Tibial artery (tissue), 4 donors: ENCODE measurements at regions not wholly inside any gene's neighbourhood (a gene's known extent, or its start where the extent isn't known, plus 50 kb on each side); places are given as distances from the start of the nearest gene placed in this dataset.
"Not testable (repeated sequence)": the region's sequence is repeated elsewhere in the genome, so short reads cannot be mapped to it uniquely, and the experiment has no call there.

Experiments
- DNase-seq, 2 donors: peaks; one replicate each; pipeline ENCODE4 v3.0.0-alpha.2; 2019
- H3K27ac ChIP-seq, 2 donors: fragments of 200-600 bp; sonication (generic) in 1 of 2; 1 replicate in 1 of 2; 2 replicates in 1 of 2; pipeline ENCODE4 v1.5.1; 2018 to 2019; ENCODE audit warnings: mild to moderate bottlenecking in 1 of 2
- H3K27me3 ChIP-seq, 2 donors: fragments of 200-600 bp; sonication (generic) in 1 of 2; one replicate each; pipeline versions ENCODE4 v1.5.1 to v1.6.0; 2016 to 2019
- H3K36me3 ChIP-seq, 3 donors: fragments of 200-600 bp; sonication (generic) in 2 of 3; one replicate each; pipeline ENCODE4 v1.5.1; 2016 to 2019; ENCODE audit warnings: mild to moderate bottlenecking in 2 of 3
- H3K4me1 ChIP-seq, 4 donors: fragments of 200-600 bp; sonication (generic) in 2 of 4; 1 replicate in 3 of 4; 2 replicates in 1 of 4; pipeline ENCODE4 v1.5.1; 2016 to 2019
- H3K4me3 ChIP-seq, 2 donors: fragments of 200-600 bp; sonication (generic) in 1 of 2; 1 replicate in 1 of 2; 2 replicates in 1 of 2; pipeline ENCODE4 v1.5.1; 2018 to 2019; ENCODE audit warnings: mild to moderate bottlenecking in 2 of 2
- H3K9me3 ChIP-seq, 3 donors: fragments of 200-600 bp; sonication (generic) in 1 of 3; one replicate each; pipeline ENCODE4 v1.5.1; 2016 to 2019
- CTCF ChIP-seq, 2 experiments: fragments of 200-600 bp in 1 of 2; fragments of 450-650 bp in 1 of 2; IDR thresholded peaks; one replicate each; pipeline ENCODE4 v1.5.1; 2017 to 2019; ENCODE audit warnings: antibody characterized with exemption in 2 of 2, mild to moderate bottlenecking in 1 of 2, moderate library complexity in 1 of 2
- intact Hi-C: fragments of 100-400 bp; cut with DNase I; formaldehyde crosslinking; loops from one replicate; pipeline ENCODE4 v1.15.0; 2023; ENCODE audit warnings: low total_unique reads

- no peaks in the 10 kb centered on the region for H3K27me3 ChIP-seq
- peak overlapping the region; percentile 51 to 54 for H3K4me3 ChIP-seq
- H3K9me3 ChIP-seq: no peaks in the 10 kb centered on the region
- H3K27ac ChIP-seq: peak overlapping the region; percentile 73 to 91
- peaks cover 0 to 35% (median 20%) of the 10 kb centered on the region in 4 donors for H3K4me1 ChIP-seq
- no peak for DNase-seq
- intact Hi-C loops: no loop called here
- no peak for TF ChIP-seq CTCF (IDR thresholded peaks at IDR 0.05)
- H3K36me3 ChIP-seq: no peaks in the 10 kb centered on the region
These were observed 224.2 kb upstream of the SYNCRIP start for GRCh38 chr6:85866758-85867401.

- no peaks in the 10 kb centered on the region for H3K36me3 ChIP-seq
- H3K27me3 ChIP-seq: no peaks in the 10 kb centered on the region
- peak overlapping the region; percentile 73 to 91 for H3K27ac ChIP-seq
- TF ChIP-seq CTCF (IDR thresholded peaks at IDR 0.05): no peak
- H3K9me3 ChIP-seq: no peaks in the 10 kb centered on the region
- H3K4me3 ChIP-seq: peak overlapping the region; percentile 51 to 54
- intact Hi-C loops: no loop called here
- no peak for DNase-seq
- H3K4me1 ChIP-seq: peaks cover 0 to 35% (median 20%) of the 10 kb centered on the region in 4 donors
These were observed 223.7 kb upstream of the SYNCRIP start for GRCh38 chr6:85866370-85866730.

- peaks cover 0 to 35% (median 20%) of the 10 kb centered on the region in 4 donors for H3K4me1 ChIP-seq
- no peaks in the 10 kb centered on the region for H3K36me3 ChIP-seq
- H3K27ac ChIP-seq: peak overlapping the region; percentile 73 to 91
- intact Hi-C loops: no loop called here
- TF ChIP-seq CTCF (IDR thresholded peaks at IDR 0.05): no peak
- no peak for DNase-seq
- no peaks in the 10 kb centered on the region for H3K9me3 ChIP-seq
- H3K4me3 ChIP-seq: peak overlapping the region; percentile 51 to 54
- H3K27me3 ChIP-seq: no peaks in the 10 kb centered on the region
These were observed 223.0 kb upstream of the SYNCRIP start for GRCh38 chr6:85865420-85866369.

GRCh38 chr6:85864453-85865401 lies 222.0 kb upstream of the SYNCRIP start:
- Histone ChIP-seq H3K27me3 (no peaks in the 10 kb centered on the region), H3K9me3 (no peaks in the 10 kb centered on the region), H3K27ac (peak overlapping the region; percentile 73 to 91), H3K36me3 (no peaks in the 10 kb centered on the region), H3K4me3 (peak overlapping the region; percentile 51 to 54), H3K4me1 (peaks cover 0 to 35% (median 20%) of the 10 kb centered on the region in 4 donors)
- intact Hi-C loops: no loop called here
- DNase-seq: no peak
- peak in 1 of 2 experiments; percentile 25 for TF ChIP-seq CTCF (IDR thresholded peaks at IDR 0.05)

- no peak for DNase-seq
- intact Hi-C loops: no loop called here
- Histone ChIP-seq H3K9me3 (no peaks in the 10 kb centered on the region), H3K4me3 (no peak overlapping the region), H3K27me3 (no peaks in the 10 kb centered on the region), H3K4me1 (peaks cover 0 to 7% (median 0%) of the 10 kb centered on the region in 4 donors), H3K27ac (no peak overlapping the region), H3K36me3 (no peaks in the 10 kb centered on the region)
- TF ChIP-seq CTCF (IDR thresholded peaks at IDR 0.05): no peak
These were observed 213.5 kb upstream of the SYNCRIP start for GRCh38 chr6:85856235-85856634.

- H3K27ac ChIP-seq, intact Hi-C loops, H3K27me3 ChIP-seq, H3K36me3 ChIP-seq, H3K4me1 ChIP-seq, DNase-seq, H3K4me3 ChIP-seq: not testable (repeated sequence)
- H3K9me3 ChIP-seq: peaks cover 0 to 11% (median 0%) of the 10 kb centered on the region in 3 donors
These were observed 195.8 kb upstream of the SYNCRIP start for GRCh38 chr6:85838351-85839119.
